Stimulated activated naive CD8-positive, alpha-beta T cell treated with anti-CD3 and anti-CD28 coated beads, Interleukin-15, Interleukin-2, amounts not matched to agents 100 ng/mL and 50 ng/mL, for 24 hours (primary cell): ENCODE measurements at regions not wholly inside any gene's neighbourhood (a gene's known extent, or its start where the extent isn't known, plus 50 kb on each side); places are given as distances from the start of the nearest gene placed in this dataset.

Experiments used
- H3K27ac Mint-ChIP-seq: one replicate; pipeline ENCODE4 v1.8.0; 2021; ENCODE audit warnings: mild to moderate bottlenecking, mixed read lengths
- H3K27me3 Mint-ChIP-seq: one replicate; pipeline ENCODE4 v1.8.0; 2021; ENCODE audit warnings: mixed read lengths
- H3K36me3 Mint-ChIP-seq: one replicate; pipeline ENCODE4 v1.8.0; 2021; ENCODE audit warnings: low read depth, mixed read lengths
- H3K4me1 Mint-ChIP-seq: one replicate; pipeline ENCODE4 v1.8.0; 2021; ENCODE audit warnings: low read depth, mixed read lengths
- H3K4me3 Mint-ChIP-seq: one replicate; pipeline ENCODE4 v1.8.0; 2021; ENCODE audit warnings: mild to moderate bottlenecking, mixed read lengths
- H3K9me3 Mint-ChIP-seq: one replicate; pipeline ENCODE4 v1.8.0; 2021; ENCODE audit warnings: mixed read lengths

- peaks cover 13% of the 10 kb centered on the region for H3K4me1 Mint-ChIP-seq
- no peak overlapping the region for H3K4me3 Mint-ChIP-seq
- H3K9me3 Mint-ChIP-seq = no peaks in the 10 kb centered on the region
- H3K27me3 Mint-ChIP-seq = peaks cover 7% of the 10 kb centered on the region
- H3K27ac Mint-ChIP-seq = no peak overlapping the region
- no peaks in the 10 kb centered on the region for H3K36me3 Mint-ChIP-seq
These were observed 72.6 kb downstream of the TENT5C start for GRCh38 chr1:117678246-117678977.

GRCh38 chr1:117679299-117679698 lies 73.5 kb downstream of the TENT5C start:
- no peak overlapping the region for H3K4me3 Mint-ChIP-seq

GRCh38 chr1:117679868-117680267 lies 74.0 kb downstream of the TENT5C start:
- no peaks in the 10 kb centered on the region for H3K36me3 Mint-ChIP-seq
- no peak overlapping the region for H3K27ac Mint-ChIP-seq
- no peak overlapping the region for H3K4me3 Mint-ChIP-seq
- no peaks in the 10 kb centered on the region for H3K4me1 Mint-ChIP-seq
- H3K9me3 Mint-ChIP-seq = no peaks in the 10 kb centered on the region
- no peaks in the 10 kb centered on the region for H3K27me3 Mint-ChIP-seq

More at GRCh38 chr1:117679299-117679698, 73.5 kb downstream of the TENT5C start:
- H3K27ac Mint-ChIP-seq = no peak overlapping the region
- peaks cover 4% of the 10 kb centered on the region for H3K4me1 Mint-ChIP-seq
- no peaks in the 10 kb centered on the region for H3K36me3 Mint-ChIP-seq
- no peaks in the 10 kb centered on the region for H3K9me3 Mint-ChIP-seq
- peaks cover 2% of the 10 kb centered on the region for H3K27me3 Mint-ChIP-seq

- no peaks in the 10 kb centered on the region for H3K4me1 Mint-ChIP-seq
- no peaks in the 10 kb centered on the region for H3K9me3 Mint-ChIP-seq
- no peaks in the 10 kb centered on the region for H3K36me3 Mint-ChIP-seq
- H3K4me3 Mint-ChIP-seq = no peak overlapping the region
- no peak overlapping the region for H3K27ac Mint-ChIP-seq
- H3K27me3 Mint-ChIP-seq = no peaks in the 10 kb centered on the region
These were observed 74.6 kb downstream of the TENT5C start for GRCh38 chr1:117680316-117681002.

GRCh38 chr1:117681093-117681900 lies 75.4 kb downstream of the TENT5C start:
- Mint-ChIP-seq H3K27ac (no peak overlapping the region), H3K4me1 (no peaks in the 10 kb centered on the region), H3K4me3 (no peak overlapping the region), H3K9me3 (no peaks in the 10 kb centered on the region), H3K27me3 (no peaks in the 10 kb centered on the region), H3K36me3 (no peaks in the 10 kb centered on the region)

DNA sequence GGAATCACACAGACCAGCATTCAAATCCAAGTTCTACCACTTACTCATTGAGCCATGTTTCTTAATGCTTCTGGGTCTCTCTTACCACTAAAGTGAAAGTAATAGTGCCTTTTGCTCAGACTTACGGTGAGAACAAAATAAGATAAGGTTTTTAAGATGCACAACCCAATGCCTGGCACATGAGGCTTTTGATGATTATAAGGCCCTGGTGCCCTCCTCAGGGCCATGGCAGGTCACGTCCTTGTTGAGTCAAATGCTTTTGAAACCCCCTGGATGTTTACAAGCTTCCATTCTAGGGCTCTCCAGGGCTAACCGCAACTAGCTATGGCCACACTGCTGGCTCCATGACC lies 76.0 kb downstream of the TENT5C start:
- Mint-ChIP-seq H3K27me3 (no peaks in the 10 kb centered on the region), H3K36me3 (no peaks in the 10 kb centered on the region), H3K9me3 (no peaks in the 10 kb centered on the region), H3K27ac (no peak overlapping the region), H3K4me3 (no peak overlapping the region), H3K4me1 (no peaks in the 10 kb centered on the region)

DNA sequence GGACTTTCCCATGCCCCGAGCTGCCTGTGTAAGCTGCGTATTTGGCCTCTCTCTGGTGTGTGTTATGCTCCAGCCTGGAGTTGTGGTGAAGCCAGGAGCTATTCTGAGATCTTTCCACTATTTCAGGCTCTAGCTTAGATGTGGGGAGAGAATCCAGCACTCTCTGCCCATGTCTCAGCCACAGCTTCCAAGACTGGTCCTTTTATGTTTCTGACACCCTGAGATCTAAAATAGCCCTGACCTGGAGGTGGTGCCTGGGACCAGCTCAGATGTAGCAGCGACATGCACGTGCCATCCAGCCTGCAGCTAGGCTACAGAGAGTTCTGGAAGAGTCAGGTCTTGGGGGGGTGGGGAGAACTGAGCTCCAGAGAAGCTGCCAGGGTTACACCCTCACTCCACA lies 76.5 kb downstream of the TENT5C start:
- Mint-ChIP-seq H3K4me1 (no peaks in the 10 kb centered on the region), H3K27ac (no peak overlapping the region), H3K9me3 (no peaks in the 10 kb centered on the region), H3K27me3 (no peaks in the 10 kb centered on the region), H3K4me3 (no peak overlapping the region), H3K36me3 (no peaks in the 10 kb centered on the region)

DNA sequence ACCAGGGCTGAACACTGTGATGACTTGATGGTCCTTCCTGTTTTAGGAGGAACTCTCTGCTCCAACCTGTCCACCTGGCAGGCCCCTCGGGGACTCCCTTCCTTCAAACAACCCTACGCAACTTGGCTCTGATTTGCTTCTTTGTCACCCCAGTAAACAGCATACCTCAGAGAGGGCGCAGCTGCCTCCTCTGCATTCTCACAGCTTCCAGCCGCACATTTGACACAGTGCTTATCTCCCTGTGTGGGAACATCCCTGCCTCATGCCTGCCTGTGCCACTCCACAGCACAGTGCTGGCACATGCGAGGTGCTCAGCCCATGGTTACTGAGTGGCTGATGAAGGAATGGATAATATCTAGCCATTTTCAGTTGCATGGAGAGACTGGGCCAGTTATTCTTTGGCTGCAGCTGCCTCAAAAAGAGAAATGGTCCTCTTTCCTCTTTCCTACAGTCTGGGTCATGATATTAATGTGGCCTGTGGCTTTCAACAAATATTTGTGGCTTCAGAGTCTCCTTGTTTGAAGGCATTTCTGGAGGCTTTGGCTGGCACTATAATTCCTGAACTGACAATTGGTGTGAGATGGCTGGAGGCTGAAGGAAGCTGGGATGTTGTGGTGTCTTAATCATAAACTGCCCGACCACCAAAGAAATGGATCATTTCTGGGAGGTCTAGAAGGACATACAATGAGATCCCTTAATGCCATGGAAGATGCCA lies 77.9 kb downstream of the TENT5C start:
- H3K36me3 Mint-ChIP-seq = no peaks in the 10 kb centered on the region
- H3K27ac Mint-ChIP-seq = no peak overlapping the region

DNA sequence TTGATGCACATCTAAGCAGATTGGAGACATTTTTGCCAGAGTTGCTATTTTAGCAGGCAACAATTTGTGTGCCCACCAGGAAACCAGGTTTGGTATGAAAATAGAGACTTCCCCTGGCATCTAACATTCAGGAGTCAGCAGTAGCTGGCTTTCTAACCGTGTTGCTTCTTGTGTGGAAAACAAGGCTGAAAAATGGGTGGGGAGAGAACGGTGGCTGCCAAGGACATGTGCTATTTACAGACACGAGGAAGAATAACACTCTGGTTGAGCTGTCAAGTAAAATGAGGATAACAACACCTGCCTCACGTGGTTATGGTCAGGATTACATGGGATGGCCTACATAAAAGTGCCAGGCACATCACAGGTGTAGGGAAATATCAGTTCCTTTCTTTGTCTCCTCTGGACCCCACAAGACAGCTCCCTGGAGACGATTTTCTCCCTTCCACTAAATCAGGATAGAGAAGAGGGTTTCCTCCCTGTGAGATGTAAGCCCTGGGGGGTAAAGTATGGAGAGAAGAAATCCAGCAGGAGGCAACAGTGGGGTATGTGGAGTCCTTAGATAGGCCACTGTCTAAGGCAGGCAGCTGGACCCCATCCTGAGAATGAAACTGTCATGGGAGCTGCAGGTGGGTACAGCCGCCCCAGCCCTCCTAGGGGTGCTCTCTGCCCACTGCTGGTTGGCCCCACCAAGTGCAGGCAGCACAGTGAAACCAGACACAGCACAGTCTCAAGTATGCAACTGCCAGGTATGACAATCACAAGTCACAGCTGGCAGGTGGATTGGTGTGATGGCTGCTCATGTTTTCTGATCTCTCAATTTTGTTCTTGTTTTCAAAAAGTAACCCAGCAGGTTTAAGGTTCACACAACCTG lies 80.3 kb downstream of the TENT5C start:
- Mint-ChIP-seq H3K27me3 (peaks cover 10% of the 10 kb centered on the region), H3K9me3 (no peaks in the 10 kb centered on the region), H3K4me1 (no peaks in the 10 kb centered on the region), H3K36me3 (no peaks in the 10 kb centered on the region), H3K27ac (no peak overlapping the region), H3K4me3 (no peak overlapping the region)

More for the DNA sequence above, 77.9 kb downstream of the TENT5C start:
- Mint-ChIP-seq H3K4me3 (no peak overlapping the region), H3K4me1 (no peaks in the 10 kb centered on the region), H3K27me3 (peaks cover 1% of the 10 kb centered on the region), H3K9me3 (no peaks in the 10 kb centered on the region)

- no peaks in the 10 kb centered on the region for H3K36me3 Mint-ChIP-seq
- H3K27ac Mint-ChIP-seq = no peak overlapping the region
- no peaks in the 10 kb centered on the region for H3K9me3 Mint-ChIP-seq
- no peaks in the 10 kb centered on the region for H3K4me1 Mint-ChIP-seq
- peaks cover 15% of the 10 kb centered on the region for H3K27me3 Mint-ChIP-seq
- no peak overlapping the region for H3K4me3 Mint-ChIP-seq
These were observed 81.1 kb downstream of the TENT5C start for GRCh38 chr1:117686907-117687306.

DNA sequence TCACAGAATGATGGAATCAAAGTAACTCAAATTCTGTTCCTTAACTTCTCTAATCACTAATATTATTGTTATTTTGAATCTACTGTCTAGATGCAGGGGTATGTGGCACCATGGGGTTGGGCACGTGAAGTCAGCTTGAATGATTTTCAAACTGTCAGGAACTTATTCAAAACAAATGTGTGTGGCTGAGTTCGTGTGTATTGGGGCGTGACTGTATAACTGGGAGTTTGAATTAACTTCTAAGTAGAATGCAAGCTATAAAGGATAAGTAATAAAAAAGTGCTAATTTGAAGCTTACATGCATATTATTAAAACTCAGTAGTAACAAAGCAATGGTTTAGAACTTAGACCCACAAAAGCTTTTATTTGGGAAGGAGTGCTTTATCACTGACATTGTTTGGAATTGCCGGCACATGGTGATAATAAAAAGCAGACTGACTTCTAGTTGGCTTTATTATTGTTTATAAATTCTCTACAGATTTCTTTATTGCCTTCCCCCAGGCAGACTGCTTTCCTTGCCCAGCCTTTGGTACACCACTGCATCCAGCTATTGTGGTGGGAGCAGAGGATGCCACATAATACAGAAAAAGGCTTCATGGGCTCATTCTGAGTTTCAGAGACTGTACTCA lies 84.3 kb downstream of the TENT5C start:
- H3K27ac Mint-ChIP-seq = no peak overlapping the region

GRCh38 chr1:117691942-117692341 lies 86.1 kb downstream of the TENT5C start:
- H3K36me3 Mint-ChIP-seq = no peaks in the 10 kb centered on the region
- H3K9me3 Mint-ChIP-seq = no peaks in the 10 kb centered on the region
- peaks cover 24% of the 10 kb centered on the region for H3K27me3 Mint-ChIP-seq
- H3K27ac Mint-ChIP-seq = no peak overlapping the region
- no peaks in the 10 kb centered on the region for H3K4me1 Mint-ChIP-seq
- H3K4me3 Mint-ChIP-seq = no peak overlapping the region

More for the DNA sequence above, 84.3 kb downstream of the TENT5C start:
- Mint-ChIP-seq H3K4me3 (no peak overlapping the region), H3K4me1 (no peaks in the 10 kb centered on the region), H3K36me3 (no peaks in the 10 kb centered on the region), H3K9me3 (no peaks in the 10 kb centered on the region), H3K27me3 (peaks cover 20% of the 10 kb centered on the region)

DNA sequence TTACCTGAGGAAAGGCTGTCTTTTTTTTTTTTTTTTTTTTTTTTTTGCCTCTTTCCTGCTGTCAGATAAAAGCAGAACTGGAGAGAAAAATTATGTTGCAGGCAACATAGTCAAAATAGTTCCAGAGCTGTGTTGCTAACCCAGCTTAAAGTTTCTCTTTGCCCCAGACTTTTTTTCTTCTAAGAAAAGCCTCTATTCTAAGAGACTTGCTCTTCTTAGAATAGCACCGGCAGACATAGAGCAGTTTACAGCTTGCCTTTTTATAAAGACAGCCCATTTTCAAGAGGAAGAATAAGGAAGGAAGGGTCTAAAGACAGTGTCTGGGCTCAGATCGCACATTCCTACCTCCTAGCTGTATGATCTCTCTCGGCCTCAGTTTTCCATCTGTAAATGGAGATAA lies 88.7 kb downstream of the TENT5C start:
- H3K4me3 Mint-ChIP-seq = no peak overlapping the region
- H3K36me3 Mint-ChIP-seq = no peaks in the 10 kb centered on the region
- no peaks in the 10 kb centered on the region for H3K4me1 Mint-ChIP-seq
- no peak overlapping the region for H3K27ac Mint-ChIP-seq
- H3K9me3 Mint-ChIP-seq = no peaks in the 10 kb centered on the region
- H3K27me3 Mint-ChIP-seq = peaks cover 21% of the 10 kb centered on the region
